ENCODE measurements at regions not wholly inside any gene's neighbourhood (a gene's known extent, or its start where the extent isn't known, plus 50 kb on each side); places are given as distances from the start of the nearest gene placed in this dataset.

- no peak for DNase-seq (ENCODE audit: low read depth)
- Histone ChIP-seq H3K36me3 (ENCODE audit: control insufficient read depth, insufficient read depth, low read length) (no peaks in the 10 kb centered on the region), H3K4me3 (ENCODE audit: low read depth, low read length) (no peak overlapping the region), H3K27me3 (ENCODE audit: control insufficient read depth, insufficient read depth, low read length) (peaks cover 31% of the 10 kb centered on the region)
- CTCF ChIA-PET: no interaction called here
- POLR2A ChIA-PET: no interaction called here
- TF ChIP-seq CTCF (IDR thresholded peaks at IDR 0.05; ENCODE audit: insufficient read depth, low read depth, low read length): no peak
Measured at GRCh38 chr1:90838720-90839119, 121.6 kb upstream of the BARHL2 start.

GRCh38 chr1:90837420-90837819 lies 120.3 kb upstream of the BARHL2 start:
- no peaks in the 10 kb centered on the region for H3K36me3 ChIP-seq (ENCODE audit: control insufficient read depth, insufficient read depth, low read length)
- H3K27me3 ChIP-seq (ENCODE audit: control insufficient read depth, insufficient read depth, low read length): peaks cover 40% of the 10 kb centered on the region
- ChIA-PET CTCF (no interaction called here), POLR2A (no interaction called here)
- H3K4me3 ChIP-seq (ENCODE audit: low read depth, low read length): no peak overlapping the region
- DNase-seq (ENCODE audit: low read depth): no peak
- TF ChIP-seq CTCF (IDR thresholded peaks at IDR 0.05; ENCODE audit: insufficient read depth, low read depth, low read length): no peak

- Histone ChIP-seq H3K27me3 (ENCODE audit: control insufficient read depth, insufficient read depth, low read length) (peaks cover 39% of the 10 kb centered on the region), H3K4me3 (ENCODE audit: low read depth, low read length) (no peak overlapping the region), H3K36me3 (ENCODE audit: control insufficient read depth, insufficient read depth, low read length) (no peaks in the 10 kb centered on the region)
- CTCF ChIA-PET: no interaction called here
- POLR2A ChIA-PET: no interaction called here
- no peak for TF ChIP-seq CTCF (IDR thresholded peaks at IDR 0.05; ENCODE audit: insufficient read depth, low read depth, low read length)
- no peak for DNase-seq (ENCODE audit: low read depth)
Measured at GRCh38 chr1:90836345-90836679, 119.2 kb upstream of the BARHL2 start.

- H3K4me3 ChIP-seq (ENCODE audit: low read depth, low read length): no peak overlapping the region; the same call in 1 of the 2 replicates
- DNase-seq (ENCODE audit: low read depth): no peak
- no peak for TF ChIP-seq CTCF (IDR thresholded peaks at IDR 0.05; ENCODE audit: insufficient read depth, low read depth, low read length)
- H3K27me3 ChIP-seq (ENCODE audit: control insufficient read depth, insufficient read depth, low read length): peaks cover 40% of the 10 kb centered on the region
- POLR2A ChIA-PET: no interaction called here
- H3K36me3 ChIP-seq (ENCODE audit: control insufficient read depth, insufficient read depth, low read length): no peaks in the 10 kb centered on the region
- CTCF ChIA-PET: no interaction called here
Measured at GRCh38 chr1:90835661-90836344, 118.7 kb upstream of the BARHL2 start.

GRCh38 chr1:90834886-90835660 lies 118.0 kb upstream of the BARHL2 start:
- POLR2A ChIA-PET: no interaction called here
- CTCF ChIA-PET: interaction anchor here (0.6 kb wide), 1 partner anchor 1310 kb away, joined by 3 read pairs; no protein-coding TSS in a partner anchor
- H3K4me3 ChIP-seq (ENCODE audit: low read depth, low read length): no peak overlapping the region
- H3K27me3 ChIP-seq (ENCODE audit: control insufficient read depth, insufficient read depth, low read length): peaks cover 39% of the 10 kb centered on the region
- TF ChIP-seq CTCF (IDR thresholded peaks at IDR 0.05; ENCODE audit: insufficient read depth, low read depth, low read length): no peak
- no peaks in the 10 kb centered on the region for H3K36me3 ChIP-seq (ENCODE audit: control insufficient read depth, insufficient read depth, low read length)
- DNase-seq (ENCODE audit: low read depth): no peak
